Kasumi-1 (cell line): ENCODE measurements at regions not wholly inside any gene's neighbourhood (a gene's known extent, or its start where the extent isn't known, plus 50 kb on each side); places are given as distances from the start of the nearest gene placed in this dataset.
A peak's percentile ranks its signal among the peaks of the same experiment; 100 is the strongest.

Experiments
- DNase-seq, 2 experiments: peaks; one replicate each; lab custom pipeline; 2025; lab: John Stamatoyannopoulos, UW

GRCh38 chr4:80124246-80125211 lies 51.5 kb upstream of the ANTXR2 start:
- peak in 1 of 2 experiments; percentile 39 for DNase-seq
